ENCODE measurements at regions not wholly inside any gene's neighbourhood (a gene's known extent, or its start where the extent isn't known, plus 50 kb on each side); places are given as distances from the start of the nearest gene placed in this dataset.

- Histone ChIP-seq H4K20me1 (replicated peaks; ENCODE audit: insufficient read depth) (no peaks in the 10 kb centered on the region), H3K9me2 (ENCODE audit: insufficient read depth) (no peaks in the 10 kb centered on the region), H3K4me1 (ENCODE audit: insufficient read depth) (peaks cover 13% of the 10 kb centered on the region), H3K79me2 (replicated peaks; ENCODE audit: insufficient read depth) (no peaks in the 10 kb centered on the region), H3K27ac (ENCODE audit: low read depth) (no peak overlapping the region), H3K27me3 (ENCODE audit: insufficient read depth) (no peaks in the 10 kb centered on the region), H3F3A (replicated peaks; ENCODE audit: low read depth) (peaks cover 10% of the 10 kb centered on the region), H3K4me2 (no peak overlapping the region), H2AFZ (no peak overlapping the region), H3K36me3 (ENCODE audit: insufficient read depth) (no peaks in the 10 kb centered on the region), H3K4me3 (no peak overlapping the region)
- H3K27ac Mint-ChIP-seq = no peak overlapping the region
- no peak for TF ChIP-seq ZNF462 (CRISPR knock-in tag; IDR thresholded peaks at IDR 0.05)
- TF ChIP-seq STAT1 (IDR thresholded peaks at IDR 0.05; ENCODE audit: unreplicated experiment) = no peak
- TF ChIP-seq ZNF331 (CRISPR knock-in tag; IDR thresholded peaks at IDR 0.05; ENCODE audit: low read depth) = no peak
- TF ChIP-seq EZH2 (IDR thresholded peaks at IDR 0.05; ENCODE audit: low read depth, unreplicated experiment) = no peak
- TF ChIP-seq JUNB (IDR thresholded peaks at IDR 0.05; ENCODE audit: unreplicated experiment) = no peak
- no peak for TF ChIP-seq POLR2AphosphoS5 (IDR thresholded peaks at IDR 0.05; ENCODE audit: low read depth)
- no peak for TF ChIP-seq CREB1 (CRISPR knock-in tag; IDR thresholded peaks at IDR 0.05; ENCODE audit: low read depth)
- no peak for TF ChIP-seq NANOG (IDR thresholded peaks at IDR 0.05; ENCODE audit: borderline replicate concordance)
- no peak for TF ChIP-seq REST (IDR thresholded peaks at IDR 0.05; ENCODE audit: unreplicated experiment)
- TF ChIP-seq ETS1 (IDR thresholded peaks at IDR 0.05) = no peak
- TF ChIP-seq EZH2phosphoT487 (IDR thresholded peaks at IDR 0.05; ENCODE audit: unreplicated experiment) = no peak
- TF ChIP-seq ZNF114 (CRISPR knock-in tag; IDR thresholded peaks at IDR 0.05) = no peak
- no peak for TF ChIP-seq CTCF (conservative IDR thresholded peaks at IDR 0.05; ENCODE audit: low read depth in 2 of 2)
- no peaks in the 10 kb centered on the region for H3K9me3 Mint-ChIP-seq
- ATAC-seq (no peak), DNase-seq (ENCODE audit: low spot score) (no peak)
- H3K4me3 Mint-ChIP-seq = no peak overlapping the region
- H3K27me3 Mint-ChIP-seq (ENCODE audit: insufficient read depth, low read depth, poor library complexity) = peaks cover 6% of the 10 kb centered on the region
- H3K36me3 Mint-ChIP-seq (ENCODE audit: low read depth) = no peaks in the 10 kb centered on the region
- H3K4me1 Mint-ChIP-seq = peaks cover 17% of the 10 kb centered on the region
Measured at GRCh38 chr15:67972377-67972776, 81.7 kb upstream of the PIAS1 start.
